Myocyte (in vitro differentiated cells): ENCODE measurements at regions not wholly inside any gene's neighbourhood (a gene's known extent, or its start where the extent isn't known, plus 50 kb on each side); places are given as distances from the start of the nearest gene placed in this dataset.

ENCODE experiments used
- DNase-seq: peaks from one replicate; pipeline ENCODE4 v3.0.0-alpha.2; 2012; ENCODE audit warnings: low read depth

- no peak for DNase-seq
Observed at GRCh38 chr15:91716536-91716935, 137.0 kb upstream of the SLCO3A1 start.

DNA sequence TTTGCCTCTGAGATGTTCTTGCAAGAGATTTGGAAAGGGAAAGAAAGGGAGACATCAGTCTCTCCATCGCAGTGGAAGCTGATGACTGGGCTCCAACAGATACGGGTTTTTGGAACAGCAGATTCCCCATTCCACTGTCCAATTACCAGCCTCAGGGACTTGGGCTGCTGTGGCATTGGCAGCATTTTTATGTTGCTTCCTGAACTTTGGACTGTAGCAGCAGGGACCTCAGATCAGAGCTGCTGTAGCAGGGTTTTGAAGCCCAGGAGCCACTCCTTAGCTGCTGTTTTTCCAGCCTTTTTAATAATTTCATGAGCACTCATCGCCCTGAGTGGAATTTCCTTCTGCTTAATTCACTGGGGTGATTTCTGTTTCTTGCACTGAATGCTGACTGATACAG, 135.7 kb upstream of the SLCO3A1 start:
- no peak for DNase-seq

- DNase-seq, result no peak
Observed at GRCh38 chr15:91723959-91724358, 129.5 kb upstream of the SLCO3A1 start.

DNA sequence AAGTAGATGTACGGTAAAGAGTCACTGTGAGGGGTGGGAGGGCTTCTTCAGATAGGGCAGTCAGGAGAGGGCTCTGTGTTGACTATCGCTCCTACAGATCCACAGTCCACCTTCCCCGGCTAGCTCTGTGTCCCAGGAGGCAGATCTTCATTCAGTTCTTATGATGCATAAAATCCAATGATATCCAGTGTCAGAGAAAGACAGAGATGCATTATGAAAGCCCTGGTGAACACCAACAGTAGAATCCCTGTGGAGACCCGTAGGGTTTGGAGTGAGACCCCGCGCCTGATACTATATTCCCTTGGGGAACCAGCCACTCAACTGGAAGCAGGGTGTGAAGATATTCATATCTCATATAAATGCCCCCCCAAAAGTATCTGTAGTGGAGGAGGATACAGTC, 119.8 kb upstream of the SLCO3A1 start:
- DNase-seq, result no peak

- DNase-seq, result no peak
Observed at GRCh38 chr15:91737151-91737818, 116.2 kb upstream of the SLCO3A1 start.

- no peak for DNase-seq
Observed at GRCh38 chr15:91741986-91742385, 111.5 kb upstream of the SLCO3A1 start.

DNA sequence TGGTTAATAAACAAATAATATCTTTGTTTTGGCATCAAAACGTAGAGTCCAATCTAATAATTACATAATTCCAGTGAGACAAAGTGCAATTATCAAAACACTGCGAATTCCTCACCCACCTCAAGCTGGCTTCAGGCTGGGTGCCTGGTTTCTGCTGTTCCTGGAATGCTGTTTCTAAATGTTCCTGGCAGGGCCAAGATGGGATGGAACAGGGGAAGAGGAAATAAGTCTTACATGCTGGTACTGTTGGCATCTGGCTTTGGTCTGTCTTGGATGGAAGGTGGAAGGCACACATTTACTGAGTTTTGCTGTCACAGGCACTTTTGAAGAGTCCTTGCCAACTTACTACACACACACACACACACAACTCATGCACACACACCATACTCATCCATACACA, 101.9 kb upstream of the SLCO3A1 start:
- no peak for DNase-seq

- no peak for DNase-seq
Observed at GRCh38 chr15:91752081-91752785, 101.3 kb upstream of the SLCO3A1 start.

GRCh38 chr15:91759560-91759959, 93.9 kb upstream of the SLCO3A1 start:
- no peak for DNase-seq

DNA sequence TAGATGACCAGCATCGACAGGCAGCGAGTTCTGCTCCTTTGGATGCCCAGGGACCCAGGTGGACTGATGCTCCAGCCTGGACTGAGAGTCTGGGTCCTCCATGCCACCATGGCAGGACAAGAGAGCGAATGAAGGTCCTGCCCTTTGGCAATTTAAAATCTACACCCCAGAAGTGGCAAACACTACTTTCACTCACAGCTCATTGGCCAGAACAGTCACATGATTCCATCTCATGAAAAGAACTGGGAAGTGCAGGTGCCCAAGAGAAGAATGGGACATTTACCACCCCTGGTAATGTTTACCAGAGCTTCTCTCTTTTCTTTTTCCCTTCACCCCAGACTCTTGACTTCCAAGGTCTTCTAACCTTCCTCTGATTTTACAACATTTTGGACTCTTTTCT, 87.8 kb upstream of the SLCO3A1 start:
- no peak for DNase-seq

DNA sequence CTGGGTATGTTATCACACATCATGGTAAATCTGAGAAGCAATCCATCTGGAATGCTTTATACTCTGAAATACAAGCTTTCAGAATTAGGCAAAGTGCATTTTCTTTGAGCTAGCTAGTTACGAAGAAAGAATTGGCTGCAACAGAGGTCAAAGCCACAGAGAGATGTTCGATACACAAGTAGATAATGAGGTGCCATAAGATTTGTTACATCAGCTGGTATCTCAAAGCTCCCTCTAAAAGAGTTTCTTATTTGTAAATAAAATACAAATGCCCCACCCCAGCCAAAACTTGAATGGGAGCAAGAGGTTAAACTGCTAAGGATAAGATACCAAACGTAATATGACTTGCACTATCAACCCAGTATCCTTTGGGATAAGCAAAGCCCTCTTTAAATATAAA, 84.0 kb upstream of the SLCO3A1 start:
- DNase-seq, result no peak

GRCh38 chr15:91769894-91770293, 83.6 kb upstream of the SLCO3A1 start:
- no peak for DNase-seq

GRCh38 chr15:91776104-91776503, 77.4 kb upstream of the SLCO3A1 start:
- no peak for DNase-seq

DNA sequence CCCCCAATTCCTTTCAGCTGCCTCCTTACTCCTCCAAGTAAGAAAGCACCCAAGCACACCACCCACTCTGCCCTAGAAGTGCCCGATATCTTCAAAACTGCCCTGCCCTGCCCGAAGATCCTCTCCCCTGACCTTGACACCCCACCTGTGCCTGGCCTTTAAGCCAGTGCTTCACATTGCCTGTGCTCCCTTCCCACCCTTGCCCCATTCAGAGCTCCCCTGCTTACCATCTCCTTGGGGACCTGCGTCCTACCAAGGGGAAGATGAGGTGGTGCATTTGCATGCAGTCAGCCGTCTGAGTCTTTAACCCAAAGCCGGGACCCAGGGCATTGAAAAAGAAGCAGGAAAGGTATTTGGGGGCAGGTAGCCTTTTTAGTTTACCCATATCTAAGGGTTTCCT, 73.5 kb upstream of the SLCO3A1 start:
- DNase-seq, result no peak

DNA sequence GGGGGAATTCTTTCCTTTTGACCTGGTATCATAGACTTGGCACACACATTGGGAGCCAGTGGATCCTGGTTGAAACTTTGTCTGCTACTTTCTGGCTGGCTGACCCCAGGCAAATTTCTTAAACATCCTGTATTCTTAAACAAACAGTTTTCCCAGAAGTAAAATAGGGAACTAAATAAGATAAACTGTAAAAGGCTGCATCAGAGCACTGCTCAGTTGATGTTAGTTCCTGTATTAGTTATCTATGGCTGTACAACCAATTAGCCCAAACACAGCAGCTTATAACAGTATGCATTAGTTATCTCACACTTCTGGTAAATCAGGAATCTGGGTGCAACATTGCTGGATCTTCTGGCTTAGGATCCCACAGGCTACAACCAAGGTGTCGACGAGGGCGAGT, 73.1 kb upstream of the SLCO3A1 start:
- no peak for DNase-seq

DNA sequence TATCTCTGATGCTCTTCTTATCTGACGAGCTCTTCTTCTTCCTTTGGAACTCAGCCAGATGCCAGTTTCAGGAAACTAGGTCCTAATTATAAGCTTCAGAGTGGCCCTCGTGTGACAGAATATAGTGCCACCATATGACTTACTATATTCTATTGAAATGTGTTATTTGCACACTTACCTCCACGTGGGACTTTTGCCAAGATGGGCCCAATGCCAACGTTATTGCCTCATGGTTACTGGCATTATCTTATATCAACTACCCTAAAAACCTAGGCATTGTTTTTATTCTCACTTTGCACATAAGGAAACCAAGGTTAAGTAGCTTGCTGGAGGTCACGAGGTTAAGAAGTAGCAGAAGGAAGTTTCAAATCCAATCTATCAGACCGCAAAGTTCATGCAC, 71.3 kb upstream of the SLCO3A1 start:
- DNase-seq, result no peak

- no peak for DNase-seq
Observed at GRCh38 chr15:91783008-91783407, 70.5 kb upstream of the SLCO3A1 start.

DNA sequence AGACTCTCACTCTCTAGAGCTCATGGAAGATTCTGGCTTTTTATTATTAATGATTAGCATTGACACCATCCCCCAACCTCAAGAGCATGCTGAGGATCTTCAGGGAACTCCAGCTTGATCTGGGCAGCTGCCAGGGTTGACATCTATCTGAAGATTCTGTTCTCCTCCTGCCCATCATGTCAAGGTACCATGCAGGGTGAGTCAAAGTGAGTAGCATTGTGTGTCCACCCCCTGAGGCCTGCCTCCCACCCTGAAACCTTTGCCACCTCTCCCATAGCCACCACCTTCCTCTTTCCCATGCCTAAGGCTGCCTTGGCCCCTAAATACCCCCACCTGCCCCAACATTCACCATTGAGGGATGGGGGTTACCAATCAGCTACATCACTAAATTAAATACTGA, 70.1 kb upstream of the SLCO3A1 start:
- no peak for DNase-seq

- no peak for DNase-seq
Observed at GRCh38 chr15:91784973-91785709, 68.4 kb upstream of the SLCO3A1 start.

DNA sequence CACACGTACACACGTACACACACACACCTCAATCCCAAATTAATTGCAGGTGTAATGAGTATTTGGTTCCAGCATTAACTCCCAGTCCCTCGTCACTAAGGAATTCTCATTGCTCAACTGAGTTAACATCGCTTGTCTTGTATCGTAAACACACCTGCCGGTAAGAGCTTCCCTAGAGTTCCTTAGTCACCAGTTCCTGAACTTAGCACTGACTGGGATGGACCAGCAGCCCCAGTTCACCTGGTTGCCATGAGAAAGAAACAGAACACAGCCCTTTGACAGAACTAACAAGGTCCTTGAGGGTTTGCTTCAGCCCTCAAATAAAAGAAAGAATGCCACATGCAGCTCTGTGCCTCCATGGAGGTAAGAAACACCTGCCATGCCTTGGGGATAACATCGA, 66.3 kb upstream of the SLCO3A1 start:
- no peak for DNase-seq

GRCh38 chr15:91789136-91789535, 64.4 kb upstream of the SLCO3A1 start:
- no peak for DNase-seq

DNA sequence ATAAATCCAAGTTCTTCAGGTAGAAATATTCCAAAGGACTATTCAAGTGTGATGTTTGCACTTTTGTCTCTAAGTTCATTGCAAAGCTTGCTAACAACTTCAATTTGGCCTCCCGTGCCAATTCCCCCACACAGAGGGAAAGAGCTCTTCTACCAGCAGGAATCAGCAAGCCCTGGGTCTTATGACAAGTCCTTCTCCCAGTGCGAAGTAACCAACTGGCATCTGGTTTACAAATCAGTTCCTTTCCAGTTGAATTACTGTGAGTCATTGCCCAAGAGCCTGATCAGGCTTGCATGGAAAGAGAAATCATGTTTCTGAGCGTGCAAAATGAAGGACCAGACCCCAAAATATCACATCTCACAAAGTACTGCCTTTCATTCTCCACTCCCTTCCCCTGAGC, 62.7 kb upstream of the SLCO3A1 start:
- no peak for DNase-seq

GRCh38 chr15:91793771-91794170, 59.7 kb upstream of the SLCO3A1 start:
- no peak for DNase-seq
